ENCODE measurements at regions not wholly inside any gene's neighbourhood (a gene's known extent, or its start where the extent isn't known, plus 50 kb on each side); places are given as distances from the start of the nearest gene placed in this dataset.
A peak's percentile ranks its signal among the peaks of the same experiment; 100 is the strongest.

- DNase-seq (ENCODE audit: low spot score in 2 of 2, unreplicated experiment in 2 of 2) = no peak
- Mint-ChIP-seq H3K4me3 (no peak overlapping the region), H3K4me1 (no peaks in the 10 kb centered on the region), H3K27me3 (ENCODE audit: low read depth) (no peaks in the 10 kb centered on the region), H3K9me3 (peaks cover 12% of the 10 kb centered on the region), H3K27ac (no peak overlapping the region), H3K36me3 (no peaks in the 10 kb centered on the region)
- TF ChIP-seq, protein P1, sequence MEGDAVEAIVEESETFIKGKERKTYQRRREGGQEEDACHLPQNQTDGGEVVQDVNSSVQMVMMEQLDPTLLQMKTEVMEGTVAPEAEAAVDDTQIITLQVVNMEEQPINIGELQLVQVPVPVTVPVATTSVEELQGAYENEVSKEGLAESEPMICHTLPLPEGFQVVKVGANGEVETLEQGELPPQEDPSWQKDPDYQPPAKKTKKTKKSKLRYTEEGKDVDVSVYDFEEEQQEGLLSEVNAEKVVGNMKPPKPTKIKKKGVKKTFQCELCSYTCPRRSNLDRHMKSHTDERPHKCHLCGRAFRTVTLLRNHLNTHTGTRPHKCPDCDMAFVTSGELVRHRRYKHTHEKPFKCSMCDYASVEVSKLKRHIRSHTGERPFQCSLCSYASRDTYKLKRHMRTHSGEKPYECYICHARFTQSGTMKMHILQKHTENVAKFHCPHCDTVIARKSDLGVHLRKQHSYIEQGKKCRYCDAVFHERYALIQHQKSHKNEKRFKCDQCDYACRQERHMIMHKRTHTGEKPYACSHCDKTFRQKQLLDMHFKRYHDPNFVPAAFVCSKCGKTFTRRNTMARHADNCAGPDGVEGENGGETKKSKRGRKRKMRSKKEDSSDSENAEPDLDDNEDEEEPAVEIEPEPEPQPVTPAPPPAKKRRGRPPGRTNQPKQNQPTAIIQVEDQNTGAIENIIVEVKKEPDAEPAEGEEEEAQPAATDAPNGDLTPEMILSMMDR (IDR thresholded peaks at IDR 0.05; ENCODE audit: unreplicated experiment) = no peak
Observed at GRCh38 chr13:103224804-103225203, 158.6 kb upstream of the SLC10A2 start.

- Mint-ChIP-seq H3K4me3 (no peak overlapping the region), H3K36me3 (no peaks in the 10 kb centered on the region), H3K27me3 (ENCODE audit: low read depth) (no peaks in the 10 kb centered on the region), H3K4me1 (peaks cover 2% of the 10 kb centered on the region), H3K27ac (no peak overlapping the region), H3K9me3 (peaks cover 3% of the 10 kb centered on the region)
- TF ChIP-seq, protein P1 (IDR thresholded peaks at IDR 0.05; ENCODE audit: unreplicated experiment) = no peak
- no peak for DNase-seq (ENCODE audit: low spot score in 2 of 2, unreplicated experiment in 2 of 2)
Observed at GRCh38 chr13:103222683-103223082, 156.5 kb upstream of the SLC10A2 start.

DNA sequence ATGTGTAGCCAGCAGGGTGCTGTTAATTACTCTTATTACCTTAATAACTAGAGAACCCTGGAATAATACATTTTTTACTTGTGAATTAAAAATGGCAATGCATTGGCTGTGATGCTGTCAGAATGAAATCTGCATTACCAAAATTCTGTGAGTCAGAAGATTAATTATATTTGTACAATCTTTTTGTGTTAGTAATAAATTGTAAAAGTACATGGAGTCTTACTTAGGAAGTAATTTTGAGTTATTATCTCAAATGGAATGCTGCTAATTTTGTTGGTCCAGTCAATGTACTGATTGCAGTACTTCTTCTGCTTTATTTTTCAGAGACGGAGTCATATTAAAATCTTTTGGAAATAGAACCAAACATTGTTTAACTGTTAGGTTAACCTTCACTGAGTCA, 152.0 kb upstream of the SLC10A2 start:
- no peak for DNase-seq (ENCODE audit: low spot score in 2 of 2, unreplicated experiment in 2 of 2)
- Mint-ChIP-seq H3K36me3 (no peaks in the 10 kb centered on the region), H3K4me3 (no peak overlapping the region), H3K27me3 (ENCODE audit: low read depth) (no peaks in the 10 kb centered on the region), H3K27ac (no peak overlapping the region), H3K9me3 (peaks cover 3% of the 10 kb centered on the region), H3K4me1 (peaks cover 2% of the 10 kb centered on the region)
- TF ChIP-seq, protein P1 (IDR thresholded peaks at IDR 0.05; ENCODE audit: unreplicated experiment) = no peak

DNA sequence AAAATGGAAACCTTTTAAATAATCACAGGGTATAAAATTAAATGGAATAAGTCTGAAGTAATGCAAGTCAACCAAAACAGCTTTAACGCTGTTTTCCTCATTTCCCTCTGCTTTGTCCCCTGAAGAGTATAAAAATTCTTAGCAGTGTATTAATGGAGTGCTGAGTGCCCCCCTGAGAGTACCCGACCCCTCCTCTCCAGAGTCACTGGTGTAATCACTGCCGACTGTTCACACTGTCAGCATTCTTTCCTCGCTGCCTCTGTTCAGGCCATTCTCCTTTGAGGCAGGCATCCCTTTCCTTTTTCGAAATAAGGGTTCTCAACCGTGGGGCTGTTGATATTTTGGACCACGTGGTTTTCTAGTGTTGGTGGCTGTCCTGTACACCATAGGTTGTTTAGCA, 146.9 kb upstream of the SLC10A2 start:
- TF ChIP-seq, protein P1 (IDR thresholded peaks at IDR 0.05; ENCODE audit: unreplicated experiment) = no peak
- no peak for DNase-seq (ENCODE audit: low spot score in 2 of 2, unreplicated experiment in 2 of 2)
- Mint-ChIP-seq H3K4me3 (no peak overlapping the region), H3K27me3 (ENCODE audit: low read depth) (no peaks in the 10 kb centered on the region), H3K4me1 (peaks cover 19% of the 10 kb centered on the region), H3K27ac (no peak overlapping the region), H3K36me3 (no peaks in the 10 kb centered on the region), H3K9me3 (no peaks in the 10 kb centered on the region)

GRCh38 chr13:103210348-103210747, 144.1 kb upstream of the SLC10A2 start:
- no peak for DNase-seq (ENCODE audit: low spot score in 2 of 2, unreplicated experiment in 2 of 2)

More at GRCh38 chr13:103210348-103210747, 144.1 kb upstream of the SLC10A2 start:
- Mint-ChIP-seq H3K27me3 (ENCODE audit: low read depth) (no peaks in the 10 kb centered on the region), H3K4me3 (no peak overlapping the region), H3K9me3 (no peaks in the 10 kb centered on the region), H3K36me3 (no peaks in the 10 kb centered on the region), H3K27ac (peak overlapping the region; percentile 83), H3K4me1 (peaks cover 19% of the 10 kb centered on the region)
- TF ChIP-seq, protein P1 (IDR thresholded peaks at IDR 0.05; ENCODE audit: unreplicated experiment) = no peak
